ENCODE measurements at regions not wholly inside any gene's neighbourhood (a gene's known extent, or its start where the extent isn't known, plus 50 kb on each side); places are given as distances from the start of the nearest gene placed in this dataset.

DNA sequence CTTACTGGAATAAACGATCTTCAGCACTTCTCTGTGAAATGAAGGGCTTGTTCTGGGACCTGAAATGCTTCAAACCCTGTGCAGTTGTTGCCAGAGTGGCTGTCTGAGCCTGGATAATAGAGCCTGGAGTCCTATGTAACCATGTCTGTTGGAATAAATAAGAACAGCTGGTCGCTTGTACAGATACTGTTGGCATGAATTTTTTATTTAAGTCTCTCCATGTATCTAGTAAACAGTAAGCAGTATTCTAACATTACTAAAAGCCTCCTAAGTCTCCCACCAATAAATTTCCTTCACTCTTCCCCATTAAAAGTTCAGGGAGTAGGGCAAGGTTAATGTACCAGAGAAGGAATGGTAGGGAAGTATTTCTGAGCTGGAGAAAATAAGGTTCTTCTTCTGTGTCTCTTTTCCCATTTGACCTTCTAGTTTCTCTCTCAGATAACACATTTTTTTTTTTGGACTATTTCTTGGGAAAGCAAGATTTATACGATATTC, 227.5 kb downstream of the PRL start:
- Histone ChIP-seq H2BK12ac (ENCODE audit: insufficient read length, low read depth, low read length) (no peak overlapping the region), H3K14ac (ENCODE audit: insufficient read depth, low read length) (no peak overlapping the region), H3K4me2 (ENCODE audit: insufficient read depth, insufficient read length, low read length) (no peak overlapping the region), H3K27ac (ENCODE audit: insufficient read length, low read depth, low read length) (no peak overlapping the region), H3T11ph (ENCODE audit: low read length) (no peak overlapping the region), H3K4me1 (ENCODE audit: insufficient read depth, low read length) (no peaks in the 10 kb centered on the region), H3K27me3 (ENCODE audit: insufficient read depth, low read length) (no peaks in the 10 kb centered on the region), H2BK20ac (ENCODE audit: low read depth, low read length, poor library complexity, severe bottlenecking) (no peak overlapping the region), H3K23me2 (ENCODE audit: insufficient read length, low read depth, low read length, poor library complexity, severe bottlenecking) (no peaks in the 10 kb centered on the region), H4K20me1 (ENCODE audit: control insufficient read depth, insufficient read depth, insufficient read length) (no peaks in the 10 kb centered on the region), H3K79me1 (ENCODE audit: insufficient read depth, low read depth, low read length, poor library complexity, severe bottlenecking) (no peaks in the 10 kb centered on the region), H3K18ac (ENCODE audit: insufficient read length, low read depth, low read length) (no peak overlapping the region), H4K8ac (replicated peaks; ENCODE audit: insufficient read length, low read depth, low read length) (no peak overlapping the region), H2BK15ac (ENCODE audit: low read depth, low read length) (no peak overlapping the region), H2AFZ (ENCODE audit: low read length) (no peak overlapping the region), H4K5ac (ENCODE audit: insufficient read length, low read depth, low read length) (no peak overlapping the region), H3K9me3 (ENCODE audit: control insufficient read depth, low read depth, low read length) (no peaks in the 10 kb centered on the region), H3K23ac (ENCODE audit: insufficient read length, low read depth, low read length) (no peak overlapping the region), H3K9ac (ENCODE audit: extremely low read depth, insufficient read length, low read length) (no peak overlapping the region), H2AK5ac (ENCODE audit: insufficient read length, low read length) (no peak overlapping the region), H3K4ac (ENCODE audit: low read depth, low read length) (no peak overlapping the region), H4K91ac (ENCODE audit: insufficient read length, low read depth, low read length) (no peak overlapping the region), H3K56ac (ENCODE audit: insufficient read length, low read depth, low read length) (no peak overlapping the region), H3K79me2 (ENCODE audit: insufficient read depth, low read length) (no peaks in the 10 kb centered on the region; the same call in 1 of the 2 replicates), H2BK5ac (ENCODE audit: insufficient read length, low read length) (no peak overlapping the region), H2BK120ac (ENCODE audit: low read depth, low read length, poor library complexity, severe bottlenecking) (no peak overlapping the region)
- Mint-ChIP-seq H3K4me1 (peaks cover 19 to 28% of the 10 kb centered on the region in 2 experiments), H3K4me3 (no peak overlapping the region), H3K36me3 (ENCODE audit: insufficient read depth in 1 of 3, low read depth in 3 of 3) (peaks cover 4 to 23% (median 8%) of the 10 kb centered on the region in 3 experiments; a peak in 6 of 7 replicates), H3K27me3 (ENCODE audit: low read depth) (no peaks in the 10 kb centered on the region), H3K27ac (peak overlapping the region in 2 of 3 experiments; percentile 19 to 32; a peak in 3 of 7 replicates), H3K9me3 (no peaks in the 10 kb centered on the region)
- DNase-seq = no peak
- TF ChIP-seq, protein P1, sequence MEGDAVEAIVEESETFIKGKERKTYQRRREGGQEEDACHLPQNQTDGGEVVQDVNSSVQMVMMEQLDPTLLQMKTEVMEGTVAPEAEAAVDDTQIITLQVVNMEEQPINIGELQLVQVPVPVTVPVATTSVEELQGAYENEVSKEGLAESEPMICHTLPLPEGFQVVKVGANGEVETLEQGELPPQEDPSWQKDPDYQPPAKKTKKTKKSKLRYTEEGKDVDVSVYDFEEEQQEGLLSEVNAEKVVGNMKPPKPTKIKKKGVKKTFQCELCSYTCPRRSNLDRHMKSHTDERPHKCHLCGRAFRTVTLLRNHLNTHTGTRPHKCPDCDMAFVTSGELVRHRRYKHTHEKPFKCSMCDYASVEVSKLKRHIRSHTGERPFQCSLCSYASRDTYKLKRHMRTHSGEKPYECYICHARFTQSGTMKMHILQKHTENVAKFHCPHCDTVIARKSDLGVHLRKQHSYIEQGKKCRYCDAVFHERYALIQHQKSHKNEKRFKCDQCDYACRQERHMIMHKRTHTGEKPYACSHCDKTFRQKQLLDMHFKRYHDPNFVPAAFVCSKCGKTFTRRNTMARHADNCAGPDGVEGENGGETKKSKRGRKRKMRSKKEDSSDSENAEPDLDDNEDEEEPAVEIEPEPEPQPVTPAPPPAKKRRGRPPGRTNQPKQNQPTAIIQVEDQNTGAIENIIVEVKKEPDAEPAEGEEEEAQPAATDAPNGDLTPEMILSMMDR (conservative IDR thresholded peaks at IDR 0.05) = no peak
- WGBS (ENCODE audit: extremely low coverage, insufficient read length, low lambda C conversion rate) = no CpG with 5 or more reads among the region's 3 CpGs
